Fibroblast of peridontal ligament (primary cell): ENCODE measurements at regions not wholly inside any gene's neighbourhood (a gene's known extent, or its start where the extent isn't known, plus 50 kb on each side); places are given as distances from the start of the nearest gene placed in this dataset.
"Not testable (repeated sequence)": the region's sequence is repeated elsewhere in the genome, so short reads cannot be mapped to it uniquely, and the experiment has no call there.

Source experiments
- DNase-seq: peaks from one replicate; pipeline ENCODE4 v3.0.0-alpha.2; 2010; ENCODE audit errors: extremely low read depth

- DNase-seq: no peak
Measured at GRCh38 chr18:76042511-76042910, 452.5 kb downstream of the ZNF516 start.

DNA sequence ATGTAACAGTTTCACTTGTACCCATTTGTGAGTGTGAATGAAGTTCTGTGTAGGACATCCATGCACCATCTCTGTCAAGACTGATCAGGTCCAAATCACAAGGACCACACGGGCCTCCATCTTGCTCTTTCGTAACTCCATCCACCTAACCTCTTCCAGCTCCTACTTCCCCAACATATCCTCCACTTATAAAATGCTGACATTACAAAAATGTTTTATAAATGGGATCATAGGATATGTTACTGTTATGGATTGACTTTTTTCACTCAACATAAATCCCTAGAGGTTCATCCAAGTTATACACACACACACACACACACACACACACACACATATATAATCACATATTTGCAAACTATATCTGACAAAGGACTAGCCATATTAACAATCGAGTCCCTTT is 476.8 kb downstream of the ZNF516 start:
- no peak for DNase-seq

DNA sequence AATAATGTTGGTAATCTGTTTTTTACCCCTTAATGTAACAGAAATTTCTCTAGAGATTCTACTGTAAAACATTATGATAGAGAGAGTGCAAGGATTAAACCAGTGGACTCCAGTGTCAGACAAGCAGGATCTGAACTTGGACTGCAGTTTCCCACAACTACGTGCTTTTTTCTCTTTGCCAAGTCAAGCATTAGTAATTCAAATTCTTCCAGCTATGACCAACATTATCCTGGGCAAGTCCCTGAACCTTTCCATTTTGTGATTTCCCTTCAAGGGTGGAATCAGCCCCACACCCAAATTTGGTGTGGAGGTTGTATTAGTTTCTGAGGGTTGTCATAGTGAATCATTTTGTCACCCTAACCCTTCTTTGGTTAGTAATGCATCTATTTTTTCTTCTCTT is 482.0 kb downstream of the ZNF516 start:
- no peak for DNase-seq

DNA sequence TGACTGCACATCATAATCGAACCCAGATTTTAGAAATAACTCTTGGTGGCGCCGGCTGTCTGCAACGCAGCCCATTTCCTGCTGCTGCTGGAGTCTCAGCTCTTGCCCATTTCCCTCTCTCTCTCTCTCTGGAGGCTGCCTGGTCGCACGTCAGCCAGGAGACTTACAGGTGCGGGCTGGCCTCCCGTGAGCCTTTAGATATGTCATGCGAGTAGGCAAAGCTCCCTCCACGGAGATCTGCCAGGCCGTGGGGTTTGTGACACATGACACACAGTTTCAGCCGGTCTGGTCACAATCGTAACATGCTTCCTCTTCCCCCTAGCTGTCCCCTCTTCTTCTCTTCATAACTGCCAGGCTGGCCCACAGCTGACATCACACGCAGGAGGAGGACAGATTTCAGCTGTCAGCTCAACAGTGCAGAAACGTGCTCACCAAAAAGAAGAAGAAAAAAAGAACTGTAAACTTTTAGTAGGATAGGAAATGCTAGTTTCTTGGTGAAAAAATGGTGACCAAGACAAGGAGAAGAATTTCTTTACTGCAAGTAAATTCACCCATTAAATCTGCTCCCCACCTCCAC is 489.3 kb downstream of the ZNF516 start:
- no peak for DNase-seq

- DNase-seq: not testable (repeated sequence)
Measured at GRCh38 chr18:75987913-75988312, 507.1 kb downstream of the ZNF516 start.

- DNase-seq: no peak
Measured at GRCh38 chr18:75984853-75985252, 510.2 kb downstream of the ZNF516 start.

DNA sequence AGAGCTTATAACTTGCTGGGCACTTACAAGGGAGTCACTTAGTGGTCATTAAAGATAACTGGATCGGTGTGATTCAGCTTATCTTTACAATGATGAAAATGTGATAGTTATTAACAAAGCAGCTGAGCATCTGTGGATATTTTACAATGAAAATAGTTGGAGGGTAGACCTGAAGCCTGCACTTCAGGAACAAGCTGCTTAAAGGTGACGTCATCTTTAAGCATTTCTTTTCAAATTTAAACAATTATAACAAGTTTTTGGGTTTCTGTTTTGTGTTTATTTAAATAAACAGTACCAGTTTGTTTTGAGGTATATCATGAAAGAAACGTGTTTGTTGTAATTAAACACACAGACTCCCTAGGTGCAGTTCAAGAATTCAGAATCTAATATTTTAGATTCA is 513.9 kb downstream of the ZNF516 start:
- DNase-seq: no peak

DNA sequence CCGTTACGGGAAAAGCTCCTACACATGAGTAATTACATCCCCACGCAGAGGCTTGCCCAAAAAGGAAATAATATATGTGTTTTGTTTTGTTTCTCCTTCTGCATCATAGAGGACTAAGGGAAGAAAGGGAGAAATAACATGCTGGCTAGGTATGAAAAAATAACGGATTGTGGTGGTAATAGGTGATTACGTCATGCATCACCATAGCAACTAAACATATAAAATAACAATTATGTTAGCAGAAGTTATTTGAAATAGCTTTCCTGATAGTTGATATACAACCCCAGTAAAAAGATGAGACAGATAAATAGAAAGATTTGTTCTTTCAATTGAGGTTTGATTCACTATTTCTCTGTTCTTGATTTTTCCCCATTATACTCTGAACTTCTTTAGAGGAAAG is 518.0 kb downstream of the ZNF516 start:
- peak; percentile 2 for DNase-seq

- DNase-seq: no peak
Measured at GRCh38 chr18:75970212-75970611, 524.8 kb downstream of the ZNF516 start.

GRCh38 chr18:75966431-75966830 is 528.6 kb downstream of the ZNF516 start:
- DNase-seq: no peak

- DNase-seq: no peak
Measured at GRCh38 chr18:75962036-75962572, 532.9 kb downstream of the ZNF516 start.

- not testable (repeated sequence) for DNase-seq
Measured at GRCh38 chr18:75960356-75960755, 532.9 kb upstream of the SMIM21 start.

DNA sequence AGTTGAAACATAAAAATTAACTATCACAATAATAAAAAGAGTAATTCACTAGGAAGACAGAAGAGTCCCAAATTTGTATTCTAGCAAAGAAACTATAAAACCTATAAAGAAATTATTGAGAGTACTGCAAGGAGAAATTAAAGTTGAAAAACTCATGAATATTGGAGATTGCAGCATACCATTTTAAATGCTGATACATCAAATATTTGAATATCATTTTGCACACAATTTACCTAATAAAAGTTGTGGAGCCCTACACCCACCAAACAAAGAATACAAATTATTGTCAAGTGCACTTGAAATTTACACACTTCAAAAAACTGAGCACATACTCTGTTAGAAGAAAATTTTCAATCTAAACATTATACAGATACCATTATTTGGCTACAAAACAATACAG is 531.6 kb upstream of the SMIM21 start:
- DNase-seq: no peak

- DNase-seq: no peak
Measured at GRCh38 chr18:75958683-75959082, 531.2 kb upstream of the SMIM21 start.

GRCh38 chr18:75945265-75945933 is 517.9 kb upstream of the SMIM21 start:
- no peak for DNase-seq

DNA sequence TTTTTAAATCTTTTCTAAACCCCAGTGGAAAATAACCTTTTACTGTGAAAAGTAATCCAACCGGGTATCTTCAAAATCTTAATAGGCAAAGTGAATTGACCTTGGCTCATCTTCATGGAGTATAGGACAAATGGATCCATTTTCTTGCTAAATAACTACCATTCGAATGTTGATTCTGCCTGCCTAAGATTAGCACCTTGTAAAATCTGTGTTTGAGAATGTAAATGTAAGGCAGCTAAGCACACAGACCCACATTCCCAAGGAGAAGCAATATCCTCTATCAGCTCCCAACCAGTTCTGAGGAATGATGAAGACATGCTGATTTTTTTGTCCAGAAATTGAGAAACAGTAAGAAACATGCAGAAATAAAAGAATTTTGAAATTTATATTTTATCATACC is 509.8 kb upstream of the SMIM21 start:
- DNase-seq: no peak

- no peak for DNase-seq
Measured at GRCh38 chr18:75936862-75937261, 509.4 kb upstream of the SMIM21 start.

DNA sequence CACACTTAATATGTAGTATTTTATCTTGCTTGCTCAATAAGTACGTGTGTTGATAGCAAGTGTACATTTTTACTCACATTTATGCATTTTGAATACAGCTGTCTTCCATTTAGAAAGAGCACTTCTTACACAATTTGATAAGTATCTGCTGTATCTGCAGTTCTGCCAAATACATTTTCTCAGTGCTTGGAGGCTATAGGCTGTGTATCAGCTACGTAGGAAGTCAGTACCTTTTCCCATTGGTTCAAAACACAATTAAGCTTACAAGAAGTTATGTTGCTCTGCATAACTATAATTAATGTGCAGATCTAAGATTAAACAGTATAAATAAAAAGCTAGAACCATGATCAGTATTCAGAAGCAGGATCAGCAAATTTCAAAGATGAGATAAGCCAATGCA is 503.6 kb upstream of the SMIM21 start:
- no peak for DNase-seq

- DNase-seq: no peak
Measured at GRCh38 chr18:75928706-75929105, 501.2 kb upstream of the SMIM21 start.

DNA sequence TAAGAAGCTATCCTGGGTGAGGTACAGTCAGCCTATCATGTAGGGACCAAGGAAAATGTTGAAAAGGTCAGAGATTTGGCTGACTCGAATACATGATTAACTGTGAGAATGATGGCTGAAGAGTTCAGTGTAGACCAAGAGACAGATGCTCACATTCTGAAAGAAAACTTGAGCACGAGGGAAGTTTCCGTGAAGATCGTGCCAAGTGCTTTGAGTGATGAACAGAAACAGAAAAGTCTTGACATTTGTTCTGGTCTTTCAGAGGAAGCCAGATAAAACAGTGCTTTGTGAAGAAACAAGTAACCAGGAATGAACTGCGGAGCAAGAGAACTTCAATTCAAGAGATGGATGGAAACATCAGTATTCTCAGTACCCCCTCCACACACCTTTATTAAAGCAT is 500.3 kb upstream of the SMIM21 start:
- no peak for DNase-seq

DNA sequence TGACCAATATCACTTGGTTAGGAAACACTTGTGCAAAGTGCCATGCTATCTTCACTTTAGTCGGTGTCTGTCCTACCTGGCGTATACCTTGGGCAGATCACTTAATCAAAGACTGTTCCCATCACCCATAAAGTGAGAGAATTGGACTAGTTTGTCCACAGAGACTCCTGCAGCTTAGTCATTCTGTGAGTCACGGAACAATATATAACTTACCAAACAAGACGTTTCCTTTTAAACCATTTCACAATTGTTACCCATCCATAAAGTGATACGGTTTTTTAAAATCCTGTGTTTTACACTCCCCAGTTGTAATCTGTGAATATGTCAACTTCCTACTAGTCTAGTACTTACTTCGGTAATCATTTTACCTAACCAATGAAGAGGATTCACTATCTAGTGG is 499.3 kb upstream of the SMIM21 start:
- no peak for DNase-seq

DNA sequence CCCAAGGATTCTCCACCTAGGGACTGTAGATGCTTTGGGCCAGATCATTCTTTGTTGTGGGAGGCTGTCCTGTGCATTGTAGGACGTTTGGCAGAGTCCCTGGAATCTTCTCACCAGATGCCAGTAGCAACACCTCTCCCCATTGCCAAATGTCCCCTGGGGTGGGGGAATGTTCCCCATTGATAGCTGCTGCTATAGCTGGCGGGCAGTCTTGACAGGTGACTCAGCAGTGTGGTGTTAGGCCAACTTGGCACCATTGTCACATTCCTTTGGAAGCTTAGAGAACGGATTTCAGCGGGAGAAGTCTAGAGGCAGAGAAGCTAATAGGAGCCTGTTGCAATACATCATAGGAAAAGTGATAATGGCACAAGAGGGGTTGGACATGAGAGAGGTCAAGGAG is 495.7 kb upstream of the SMIM21 start:
- DNase-seq: no peak

DNA sequence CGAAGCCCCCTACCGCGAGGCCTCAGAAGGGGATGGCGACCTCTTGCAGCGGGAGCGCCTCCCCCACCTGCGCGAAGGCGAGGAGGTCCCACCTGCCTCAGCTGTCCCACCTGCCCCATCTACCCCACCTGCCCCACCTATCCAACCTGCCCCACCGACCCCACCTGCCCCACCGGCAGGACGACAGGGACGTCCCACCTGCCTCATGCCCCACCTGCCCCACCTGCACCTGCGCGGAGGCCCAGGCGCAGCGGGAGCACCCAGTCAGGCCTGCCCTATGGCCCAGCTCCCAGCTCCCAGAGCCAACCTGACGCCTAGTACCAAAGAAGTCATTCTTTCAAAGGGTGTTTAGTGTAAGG is 489.1 kb upstream of the SMIM21 start:
- DNase-seq: no peak
